ENCODE measurements at regions not wholly inside any gene's neighbourhood (a gene's known extent, or its start where the extent isn't known, plus 50 kb on each side); places are given as distances from the start of the nearest gene placed in this dataset.

- DNase-seq: no peak
These were observed 1507.5 kb downstream of the EFNA5 start for GRCh38 chr5:106163233-106163632.

- no peak for DNase-seq
These were observed 1511.1 kb downstream of the EFNA5 start for GRCh38 chr5:106159616-106160015.

DNA sequence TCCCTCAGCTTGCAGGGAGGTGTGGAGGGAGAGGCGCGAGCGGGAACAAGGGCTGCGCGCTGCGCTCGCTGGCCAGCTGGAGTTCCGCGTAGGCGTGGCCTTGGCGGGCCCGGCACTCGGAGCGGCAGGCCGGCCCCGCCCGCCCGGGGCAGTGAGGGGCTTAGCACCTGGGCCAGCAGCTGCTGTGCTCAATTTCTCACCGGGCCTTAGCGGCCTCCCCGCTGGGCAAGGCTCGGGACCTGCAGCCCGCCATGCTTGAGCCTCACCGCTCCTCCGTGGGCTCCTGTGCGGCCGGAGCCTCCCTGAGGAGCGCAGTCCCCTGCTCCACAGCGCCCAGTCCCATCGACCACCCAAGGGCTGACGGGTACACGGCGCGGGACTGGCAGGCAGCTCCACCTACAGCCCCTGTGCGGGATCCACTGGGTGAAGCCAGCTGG, 1516.4 kb downstream of the EFNA5 start:
- DNase-seq: no peak

DNA sequence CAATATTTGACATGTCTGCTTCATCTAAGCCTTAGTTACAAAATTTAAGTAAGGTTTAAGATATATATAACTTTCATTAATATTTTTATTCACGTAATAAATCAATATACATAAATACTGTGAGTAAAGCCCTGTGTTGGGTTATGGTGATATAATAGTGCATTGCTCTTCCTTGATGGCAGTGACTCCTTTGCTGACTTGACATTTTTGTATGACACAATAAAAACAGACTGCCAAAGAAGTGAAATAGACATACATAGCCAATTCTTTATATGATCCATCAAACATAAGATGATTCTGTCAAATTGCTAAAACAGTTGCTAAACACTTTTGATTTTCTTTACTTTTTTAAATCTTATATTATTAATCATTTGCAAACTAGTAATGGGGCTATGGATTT, 1518.2 kb downstream of the EFNA5 start:
- no peak for DNase-seq

- DNase-seq: no peak
These were observed 1528.6 kb downstream of the EFNA5 start for GRCh38 chr5:106142116-106142515.

GRCh38 chr5:106140101-106140500, 1530.6 kb downstream of the EFNA5 start:
- DNase-seq: no peak

GRCh38 chr5:106136061-106136460, 1534.7 kb downstream of the EFNA5 start:
- no peak for DNase-seq

DNA sequence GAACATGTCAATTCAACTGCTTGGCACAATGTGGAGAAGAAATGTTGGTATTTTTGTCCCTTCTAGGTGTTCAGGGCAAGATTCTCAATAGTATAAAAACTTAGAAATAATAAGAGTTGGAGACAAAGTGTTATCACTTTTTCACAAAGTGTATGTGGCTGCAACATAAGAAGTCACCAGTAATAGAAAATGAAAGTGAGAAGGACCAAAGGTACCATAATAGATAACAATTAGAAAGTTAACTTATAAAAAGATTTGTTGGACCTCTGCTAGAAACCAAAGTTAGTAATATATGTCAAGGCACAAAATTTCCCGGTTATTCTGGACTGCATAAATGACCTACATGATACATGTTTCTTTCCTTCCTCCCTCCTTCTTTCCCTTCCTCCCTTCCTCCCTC, 1535.3 kb downstream of the EFNA5 start:
- DNase-seq: no peak

DNA sequence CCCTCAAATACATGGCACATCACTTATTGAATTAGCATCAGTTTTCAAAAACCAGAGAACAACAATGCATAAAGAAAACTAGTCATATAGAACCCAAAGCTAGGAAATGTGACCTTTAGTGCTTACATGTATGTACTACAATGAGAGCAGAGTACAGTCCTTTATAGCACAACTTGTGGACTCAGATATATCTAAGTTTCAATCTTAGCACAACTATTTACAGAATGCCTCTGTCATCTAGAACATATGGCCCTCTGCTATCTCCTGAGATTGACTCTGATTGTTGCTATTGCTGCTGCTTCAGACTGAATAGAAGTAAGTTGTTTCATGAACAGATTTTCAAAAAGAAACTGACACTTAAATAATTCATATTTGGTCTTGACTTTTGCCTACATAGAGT, 1536.2 kb downstream of the EFNA5 start:
- DNase-seq: no peak

DNA sequence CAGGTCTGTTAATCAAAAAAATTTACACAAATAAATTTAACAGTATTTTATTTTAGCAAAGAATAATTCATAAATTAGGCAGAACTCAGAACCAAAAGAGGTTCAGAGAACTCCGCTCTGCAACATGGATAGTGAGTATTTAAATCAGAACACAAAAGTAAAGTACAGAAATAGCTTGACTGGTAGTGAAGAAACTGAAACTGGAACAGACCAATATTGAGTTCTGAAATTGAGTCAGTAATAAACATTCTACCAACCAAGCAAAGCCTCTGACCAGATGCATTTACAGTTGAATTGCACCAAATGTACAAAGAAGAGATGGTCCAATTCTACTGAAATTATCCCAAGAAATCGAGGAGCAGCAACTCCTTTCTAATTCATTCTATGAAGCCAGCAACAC, 1542.8 kb downstream of the EFNA5 start:
- no peak for DNase-seq

- DNase-seq: no peak
These were observed 1543.4 kb downstream of the EFNA5 start for GRCh38 chr5:106127341-106127781.

- DNase-seq: no peak
These were observed 1548.6 kb downstream of the EFNA5 start for GRCh38 chr5:106121972-106122605.

DNA sequence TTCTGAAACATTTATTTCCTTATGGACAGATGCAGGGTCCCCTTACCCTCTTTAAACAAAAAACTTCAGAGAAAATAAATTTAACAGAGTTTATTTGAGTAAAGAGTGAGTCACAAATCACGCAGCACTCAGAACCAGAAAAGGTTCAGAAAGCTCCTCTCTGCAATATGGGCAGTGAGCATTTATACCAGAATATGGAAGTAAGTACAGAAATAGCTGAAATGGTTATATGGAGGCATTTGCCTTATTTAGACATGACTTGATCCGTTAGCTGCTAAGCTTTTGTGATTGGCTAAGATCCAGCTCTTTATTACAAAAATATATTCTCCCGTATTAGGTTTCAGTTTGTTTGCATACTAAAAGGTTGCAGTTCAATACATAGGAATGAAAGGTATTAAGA, 1554.1 kb downstream of the EFNA5 start:
- no peak for DNase-seq

GRCh38 chr5:106113922-106114321, 1556.8 kb downstream of the EFNA5 start:
- DNase-seq: no peak

DNA sequence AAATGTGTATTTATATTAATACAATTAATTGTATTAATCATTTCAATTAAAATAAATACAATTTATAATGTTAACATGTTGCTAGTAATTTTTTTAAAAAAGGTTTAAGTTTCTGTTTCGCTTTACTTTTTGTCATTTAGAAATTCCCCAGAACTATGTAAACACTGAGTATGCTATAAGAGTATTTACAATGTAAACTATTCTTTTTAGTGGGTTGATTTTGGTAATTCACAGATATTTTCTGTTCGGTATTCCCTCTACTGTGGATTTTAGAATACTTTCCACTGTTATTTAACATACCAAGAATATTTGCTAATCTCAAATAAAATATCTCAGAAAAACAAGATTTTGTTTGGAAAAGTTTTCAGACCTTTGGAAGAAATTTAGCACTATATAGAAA, 1564.4 kb downstream of the EFNA5 start:
- no peak for DNase-seq

GRCh38 chr5:106097340-106097739, 1573.4 kb downstream of the EFNA5 start:
- DNase-seq: no peak

DNA sequence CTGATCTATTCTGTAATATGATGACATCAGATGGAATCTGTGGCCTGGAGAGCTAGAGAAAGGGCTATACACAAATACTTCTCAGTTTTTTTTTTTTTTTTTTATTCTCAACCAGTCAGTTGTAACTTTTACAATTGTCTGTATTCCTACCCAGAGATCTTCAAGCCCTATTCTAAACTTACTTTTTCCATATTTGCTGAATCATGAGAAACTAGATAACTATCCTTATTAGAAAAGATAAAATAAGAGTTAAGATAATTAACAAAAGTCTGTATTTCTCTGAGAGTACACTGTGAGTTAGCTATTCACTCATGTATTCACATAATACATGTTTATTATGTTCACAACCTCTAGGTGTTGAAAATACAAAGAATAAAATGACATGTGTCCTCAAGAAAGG, 1575.9 kb downstream of the EFNA5 start:
- DNase-seq: no peak

GRCh38 chr5:106094204-106094607, 1576.5 kb downstream of the EFNA5 start:
- no peak for DNase-seq

DNA sequence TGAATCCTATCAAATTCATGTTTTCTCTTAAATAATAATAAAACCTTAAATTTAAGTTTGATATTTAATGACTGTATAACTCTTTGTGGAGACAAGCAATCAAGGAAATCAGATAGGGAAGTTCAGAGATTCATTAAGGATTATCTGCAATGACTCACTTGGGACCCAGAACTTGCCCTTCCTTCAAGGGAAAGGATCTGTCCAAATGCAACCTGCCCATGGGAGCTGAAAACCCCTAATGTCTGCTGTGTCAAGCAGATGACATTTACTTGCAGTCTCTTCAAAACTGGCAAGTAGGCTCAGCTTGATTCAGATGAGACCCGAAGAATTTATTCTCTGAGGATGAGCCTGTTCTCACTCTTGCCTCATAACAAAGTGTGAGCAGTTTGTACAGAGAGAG, 1577.6 kb downstream of the EFNA5 start:
- no peak for DNase-seq

DNA sequence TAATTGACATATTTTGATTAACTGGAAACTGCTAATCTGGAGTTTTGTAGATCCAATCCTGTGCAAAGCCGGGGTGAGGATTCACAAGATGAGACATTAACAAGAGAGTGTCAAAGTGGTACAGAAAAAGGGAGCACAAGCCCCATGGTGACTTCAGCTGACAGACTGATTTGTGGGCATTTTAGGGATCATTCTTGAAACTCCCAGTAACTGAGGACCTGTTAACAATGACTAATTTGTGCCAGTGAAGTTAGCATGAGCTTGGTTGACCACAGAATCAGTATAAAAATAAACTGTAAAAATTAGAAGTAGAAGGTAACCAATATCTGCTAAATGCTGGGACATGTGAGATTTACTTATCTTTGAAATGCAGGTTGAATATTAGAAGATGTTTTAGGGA, 1578.3 kb downstream of the EFNA5 start:
- no peak for DNase-seq

DNA sequence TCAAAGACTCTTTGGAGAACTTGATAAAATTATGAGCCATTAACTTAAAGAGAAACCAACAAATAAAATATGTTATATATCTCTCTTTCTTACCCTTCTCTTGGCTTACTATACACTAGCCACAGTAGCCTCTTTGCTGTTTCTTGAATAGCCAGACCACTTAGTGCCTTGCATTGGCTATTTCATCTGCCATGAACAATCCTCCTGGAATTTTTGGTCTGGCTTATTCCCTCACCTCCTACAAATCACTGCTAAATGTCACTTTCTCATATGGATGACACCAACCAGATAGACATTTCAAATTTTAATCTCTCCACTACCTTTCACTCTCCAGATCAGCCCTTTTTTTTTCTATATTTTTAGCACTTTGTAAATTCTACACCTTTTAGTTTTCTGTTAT, 1581.7 kb downstream of the EFNA5 start:
- no peak for DNase-seq

DNA sequence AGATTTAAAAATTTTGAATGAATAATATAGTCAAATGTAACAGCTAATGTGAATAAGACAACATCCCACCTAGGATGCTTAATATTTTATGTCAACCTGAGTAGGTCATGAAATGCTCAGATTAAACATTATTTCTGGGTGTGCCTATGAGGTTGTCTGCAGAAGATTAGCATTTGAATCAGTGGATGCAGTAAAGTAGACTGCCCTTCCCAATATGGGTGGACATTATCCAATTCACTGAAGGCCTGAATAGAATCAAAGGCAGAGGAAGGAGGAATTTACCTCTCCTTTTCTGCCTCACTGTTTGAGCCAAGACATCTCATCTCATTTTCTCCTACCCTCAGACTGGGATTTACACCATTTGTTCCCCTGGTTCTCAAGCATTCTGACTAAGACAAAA, 1582.3 kb downstream of the EFNA5 start:
- no peak for DNase-seq

- DNase-seq: no peak
These were observed 1584.4 kb downstream of the EFNA5 start for GRCh38 chr5:106086352-106086751.

GRCh38 chr5:106085556-106085955, 1585.2 kb downstream of the EFNA5 start:
- DNase-seq: no peak

DNA sequence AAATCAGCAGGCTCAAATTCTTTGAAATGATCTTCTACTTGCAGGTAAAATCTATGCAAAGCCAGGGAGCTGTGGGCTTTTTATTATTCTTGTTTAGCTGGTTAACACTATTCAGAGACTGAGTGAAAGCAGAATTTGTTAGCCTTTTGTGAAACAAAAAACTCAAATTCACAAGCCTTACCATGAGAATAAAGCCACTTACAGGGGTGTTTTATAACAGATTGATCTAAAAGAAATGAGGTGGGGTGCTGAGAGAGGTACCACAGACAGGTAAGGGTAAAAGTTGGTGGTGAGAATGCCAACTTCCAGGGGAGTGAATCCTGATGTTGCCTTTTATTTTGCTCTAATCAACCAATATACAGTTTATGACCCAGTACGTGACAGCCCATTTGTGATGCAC, 1585.6 kb downstream of the EFNA5 start:
- DNase-seq: no peak

DNA sequence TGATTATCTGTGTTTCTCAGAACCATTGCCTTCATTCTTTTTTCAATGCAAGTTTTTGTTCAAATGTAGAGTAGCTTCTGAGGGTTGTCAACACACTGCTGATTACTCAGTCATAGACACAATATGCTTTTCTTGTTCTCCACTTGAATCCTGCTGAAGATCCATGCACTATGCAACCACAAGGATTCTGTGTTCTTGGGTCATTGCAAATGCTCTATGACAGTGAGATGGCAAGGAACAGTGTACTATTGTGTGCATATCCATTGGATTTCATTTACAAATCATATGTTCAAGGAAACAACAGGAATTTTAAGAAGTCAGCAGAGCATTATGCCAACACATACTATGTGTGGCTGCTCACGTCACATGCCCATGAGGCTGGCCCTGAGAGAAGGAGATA, 1590.2 kb downstream of the EFNA5 start:
- DNase-seq: no peak

All from CD4-positive, alpha-beta T cell treated with Interleukin-6 for 4 hours (primary cell).